Esophagus squamous epithelium (tissue), 5 donors: ENCODE measurements at regions not wholly inside any gene's neighbourhood (a gene's known extent, or its start where the extent isn't known, plus 50 kb on each side); places are given as distances from the start of the nearest gene placed in this dataset.

Source experiments
- DNase-seq: peaks from one replicate; lab custom pipeline; 2025; lab: John Stamatoyannopoulos, UW
- H3K27ac ChIP-seq, 4 donors: fragments of 200-600 bp; sonication (generic); one replicate each; pipeline ENCODE4 v1.5.1; 2016 to 2019; ENCODE audit warnings: mild to moderate bottlenecking in 1 of 4
- H3K27me3 ChIP-seq, 4 donors: fragments of 200-600 bp; sonication (generic); 1 replicate in 3 of 4; 2 replicates in 1 of 4; pipeline versions ENCODE4 v1.5.1 to v1.6.0; 2017 to 2021; ENCODE audit warnings: antibody characterized with exemption in 1 of 4
- H3K36me3 ChIP-seq, 3 donors: fragments of 200-600 bp; sonication (generic); one replicate each; pipeline ENCODE4 v1.5.1; 2016 to 2019
- H3K4me1 ChIP-seq, 3 donors: fragments of 200-600 bp; sonication (generic); one replicate each; pipeline ENCODE4 v1.5.1; 2017 to 2019
- H3K4me3 ChIP-seq, 4 donors: fragments of 200-600 bp; sonication (generic); 1 replicate in 3 of 4; 2 replicates in 1 of 4; pipeline ENCODE4 v1.5.1; 2016 to 2019; ENCODE audit warnings: mild to moderate bottlenecking in 2 of 4, moderate library complexity in 1 of 4
- H3K9me3 ChIP-seq, 3 donors: fragments of 200-600 bp; sonication (generic); one replicate each; pipeline ENCODE4 v1.5.1; 2016 to 2019
- POLR2A ChIP-seq, 4 donors: fragments of 450-650 bp; IDR thresholded peaks; one replicate each; pipeline ENCODE4 v1.6.1; 2017; ENCODE audit warnings: antibody characterized with exemption in 4 of 4, mild to moderate bottlenecking in 4 of 4, moderate library complexity in 3 of 4
- WGBS, 2 donors: methylation state at CpG; one replicate each; pipeline ENCODE4 v1.1.5; 2018; 5-methylcytosine and 5-hydroxymethylcytosine counted together
- intact Hi-C: fragments of 100-400 bp; cut with DNase I; formaldehyde crosslinking; loops from one replicate; pipeline ENCODE4 v1.15.0; 2022
- TF ChIP-seq, protein P1 (sequence below), 6 experiments: fragments of 450-650 bp in 4 of 6; fragments of 200-600 bp in 2 of 6; sonication (generic) in 2 of 6; IDR thresholded peaks; one replicate each; pipeline ENCODE4 v1.5.1; 2016 to 2019; ENCODE audit warnings: antibody characterized with exemption in 6 of 6, mild to moderate bottlenecking in 4 of 6, moderate library complexity in 4 of 6
- donor health status: DM: yes; HTN: yes; CAD: no.

DNA sequence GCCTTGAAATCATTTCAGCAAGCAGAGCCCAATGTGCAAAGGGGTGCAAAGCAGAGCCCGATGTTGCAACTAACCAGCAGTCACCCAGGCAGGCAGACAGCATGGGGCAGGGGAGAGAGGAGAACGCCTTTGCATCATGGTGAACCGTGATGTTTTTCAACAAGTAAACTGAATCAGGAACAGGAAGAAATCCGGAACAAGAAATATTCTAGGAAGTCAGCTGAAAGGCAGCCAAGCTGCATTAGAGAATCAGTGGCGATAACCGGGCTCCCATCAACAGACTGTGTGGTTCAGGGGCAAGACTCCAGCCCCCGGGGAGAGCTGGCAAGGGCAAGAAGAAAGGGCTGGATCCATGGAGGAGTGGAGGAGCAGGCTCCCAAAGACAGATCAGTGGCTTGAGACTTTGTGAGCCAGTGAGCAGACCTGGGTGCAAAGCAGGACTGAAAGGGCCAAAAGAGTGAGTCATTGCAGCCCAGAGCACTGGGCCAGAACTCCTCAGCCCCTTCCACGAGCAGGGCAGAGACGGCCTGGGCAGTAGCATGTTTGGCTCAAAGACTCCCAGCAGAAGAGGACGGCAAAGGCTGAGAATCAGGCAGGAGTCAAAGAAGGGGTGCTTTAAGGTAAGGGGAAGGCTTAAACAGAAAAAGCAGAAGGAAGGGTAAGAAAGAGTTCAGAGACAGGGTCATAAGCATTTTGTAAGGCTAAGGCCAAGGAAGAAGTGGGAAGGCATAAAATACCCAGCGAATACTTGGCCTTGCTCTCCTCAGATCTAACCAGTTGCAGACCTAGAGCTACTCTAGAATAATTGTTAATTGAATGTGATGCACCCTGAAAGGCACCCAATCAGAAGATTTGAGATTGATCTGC is 155.0 kb downstream of the SETD4 start:
- H3K27me3 ChIP-seq: no peaks in the 10 kb centered on the region
- no peak for DNase-seq
- H3K36me3 ChIP-seq: no peaks in the 10 kb centered on the region
- peaks cover 0 to 9% (median 0%) of the 10 kb centered on the region in 3 donors for H3K4me1 ChIP-seq
- intact Hi-C loops: no loop called here
- 51 to 58% methylated on average over 9 to 10 of the region's 11 CpGs for WGBS, 2 donors
- no peak overlapping the region for H3K4me3 ChIP-seq
- peak overlapping the region in 3 of 4 donors; percentile 1 to 45 (median 20) for H3K27ac ChIP-seq
- TF ChIP-seq POLR2A (IDR thresholded peaks at IDR 0.05): no peak
- TF ChIP-seq, protein P1, sequence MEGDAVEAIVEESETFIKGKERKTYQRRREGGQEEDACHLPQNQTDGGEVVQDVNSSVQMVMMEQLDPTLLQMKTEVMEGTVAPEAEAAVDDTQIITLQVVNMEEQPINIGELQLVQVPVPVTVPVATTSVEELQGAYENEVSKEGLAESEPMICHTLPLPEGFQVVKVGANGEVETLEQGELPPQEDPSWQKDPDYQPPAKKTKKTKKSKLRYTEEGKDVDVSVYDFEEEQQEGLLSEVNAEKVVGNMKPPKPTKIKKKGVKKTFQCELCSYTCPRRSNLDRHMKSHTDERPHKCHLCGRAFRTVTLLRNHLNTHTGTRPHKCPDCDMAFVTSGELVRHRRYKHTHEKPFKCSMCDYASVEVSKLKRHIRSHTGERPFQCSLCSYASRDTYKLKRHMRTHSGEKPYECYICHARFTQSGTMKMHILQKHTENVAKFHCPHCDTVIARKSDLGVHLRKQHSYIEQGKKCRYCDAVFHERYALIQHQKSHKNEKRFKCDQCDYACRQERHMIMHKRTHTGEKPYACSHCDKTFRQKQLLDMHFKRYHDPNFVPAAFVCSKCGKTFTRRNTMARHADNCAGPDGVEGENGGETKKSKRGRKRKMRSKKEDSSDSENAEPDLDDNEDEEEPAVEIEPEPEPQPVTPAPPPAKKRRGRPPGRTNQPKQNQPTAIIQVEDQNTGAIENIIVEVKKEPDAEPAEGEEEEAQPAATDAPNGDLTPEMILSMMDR (IDR thresholded peaks at IDR 0.05): no peak
- no peaks in the 10 kb centered on the region for H3K9me3 ChIP-seq

DNA sequence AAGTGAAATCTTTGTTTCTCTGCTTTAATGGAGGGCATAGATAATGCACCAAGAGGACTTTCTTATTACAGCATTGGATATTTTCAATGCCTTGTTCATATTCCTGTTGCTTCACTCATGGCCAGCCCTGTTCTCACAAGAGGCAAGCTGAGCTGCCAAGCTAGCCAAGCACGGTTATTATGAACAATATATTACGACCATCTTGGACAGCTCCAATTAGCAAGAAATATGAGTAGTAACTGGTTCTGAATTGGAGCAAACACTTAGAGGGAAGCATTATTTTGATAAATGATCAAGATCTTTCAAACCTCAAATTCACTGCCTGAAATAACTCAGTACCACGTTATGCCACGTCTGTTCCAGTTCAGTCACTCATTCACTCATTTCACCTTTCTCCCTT is 159.8 kb downstream of the SETD4 start:
- Histone ChIP-seq H3K4me3 (no peak overlapping the region), H3K36me3 (no peaks in the 10 kb centered on the region), H3K27me3 (peaks cover 0 to 7% (median 0%) of the 10 kb centered on the region in 4 donors), H3K27ac (no peak overlapping the region), H3K4me1 (peaks cover 0 to 8% (median 0%) of the 10 kb centered on the region in 3 donors), H3K9me3 (no peaks in the 10 kb centered on the region)
- WGBS, 2 donors: 20 to 30% methylated on average over 4 of the region's 4 CpGs
- intact Hi-C loops: no loop called here
- DNase-seq: no peak
- TF ChIP-seq POLR2A (IDR thresholded peaks at IDR 0.05): no peak
- TF ChIP-seq, protein P1 (IDR thresholded peaks at IDR 0.05): no peak

GRCh38 chr21:35896060-35896459 is 164.3 kb downstream of the SETD4 start:
- Histone ChIP-seq H3K4me3 (no peak overlapping the region), H3K27me3 (peaks cover 0 to 12% (median 0%) of the 10 kb centered on the region in 4 donors), H3K27ac (no peak overlapping the region), H3K4me1 (no peaks in the 10 kb centered on the region), H3K9me3 (no peaks in the 10 kb centered on the region), H3K36me3 (no peaks in the 10 kb centered on the region)
- DNase-seq: no peak
- intact Hi-C loops: no loop called here
- WGBS, 2 donors: 55 to 90% methylated on average over 2 to 3 of the region's 3 CpGs
- no peak for TF ChIP-seq POLR2A (IDR thresholded peaks at IDR 0.05)
- TF ChIP-seq, protein P1 (IDR thresholded peaks at IDR 0.05): no peak

DNA sequence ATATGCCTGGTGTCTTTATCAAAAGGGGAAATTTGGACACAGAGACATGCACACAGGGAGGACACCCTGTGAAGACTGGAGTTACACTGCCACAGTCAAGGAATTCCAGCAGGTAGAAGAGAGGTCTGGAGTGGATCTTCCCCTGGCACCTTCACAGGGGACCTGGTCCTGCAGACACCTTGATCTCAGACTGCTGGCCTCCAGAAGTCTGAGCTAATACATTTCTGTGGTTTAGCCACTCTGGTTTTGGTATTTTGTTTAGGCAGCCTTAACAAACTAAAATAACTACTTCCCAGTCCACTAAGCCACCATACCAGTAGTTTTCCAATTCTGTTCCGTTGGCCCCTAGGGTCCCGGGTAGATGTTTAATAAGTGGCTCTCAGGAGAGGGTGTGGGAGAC is 164.7 kb downstream of the SETD4 start:
- Histone ChIP-seq H3K9me3 (no peaks in the 10 kb centered on the region), H3K36me3 (no peaks in the 10 kb centered on the region), H3K27ac (no peak overlapping the region), H3K4me3 (no peak overlapping the region), H3K27me3 (peaks cover 0 to 12% (median 0%) of the 10 kb centered on the region in 4 donors), H3K4me1 (no peaks in the 10 kb centered on the region)
- 85% methylated on average over 2 of the region's 2 CpGs; no CpG with 5 or more reads in 1 of the 2 donors for whole genome bisulfite sequencing, 2 donors
- TF ChIP-seq, protein P1 (IDR thresholded peaks at IDR 0.05): no peak
- no peak for TF ChIP-seq POLR2A (IDR thresholded peaks at IDR 0.05)
- no peak for DNase-seq
- intact Hi-C loops: no loop called here

DNA sequence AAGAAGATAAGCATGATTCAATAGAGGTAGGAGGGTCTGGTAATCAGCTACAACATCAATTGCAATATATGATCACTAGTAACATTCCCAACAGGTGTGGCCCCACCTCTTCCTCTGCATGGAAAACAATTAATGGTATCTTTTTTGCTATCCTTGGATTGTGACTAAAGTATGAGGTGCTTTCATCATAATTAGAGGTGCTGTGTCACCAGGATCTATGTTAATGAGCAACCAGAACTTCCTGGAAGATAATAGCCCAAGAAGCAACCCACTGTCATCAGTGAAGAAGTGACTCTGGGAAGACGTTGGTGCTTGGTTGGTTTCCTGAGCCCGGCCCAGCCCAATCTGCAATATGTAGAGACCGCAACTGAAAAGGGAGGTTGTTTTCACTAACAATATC is 167.2 kb downstream of the SETD4 start:
- H3K4me1 ChIP-seq: no peaks in the 10 kb centered on the region
- no peak overlapping the region for H3K27ac ChIP-seq
- TF ChIP-seq POLR2A (IDR thresholded peaks at IDR 0.05): no peak
- TF ChIP-seq, protein P1 (IDR thresholded peaks at IDR 0.05): no peak
- DNase-seq: no peak
- H3K9me3 ChIP-seq: no peaks in the 10 kb centered on the region
- 87 to 100% methylated on average over 3 of the region's 3 CpGs for WGBS, 2 donors
- H3K36me3 ChIP-seq: no peaks in the 10 kb centered on the region
- H3K27me3 ChIP-seq: peaks cover 0 to 12% (median 0%) of the 10 kb centered on the region in 4 donors
- H3K4me3 ChIP-seq: no peak overlapping the region
- intact Hi-C loops: no loop called here
